CD4-positive, alpha-beta T cell treated with Interferon gamma for 1 hour (primary cell): ENCODE measurements at regions not wholly inside any gene's neighbourhood (a gene's known extent, or its start where the extent isn't known, plus 50 kb on each side); places are given as distances from the start of the nearest gene placed in this dataset.

Experiments used
- DNase-seq: peaks from one replicate; pipeline ENCODE4 v3.0.0-alpha.2; 2020

DNA sequence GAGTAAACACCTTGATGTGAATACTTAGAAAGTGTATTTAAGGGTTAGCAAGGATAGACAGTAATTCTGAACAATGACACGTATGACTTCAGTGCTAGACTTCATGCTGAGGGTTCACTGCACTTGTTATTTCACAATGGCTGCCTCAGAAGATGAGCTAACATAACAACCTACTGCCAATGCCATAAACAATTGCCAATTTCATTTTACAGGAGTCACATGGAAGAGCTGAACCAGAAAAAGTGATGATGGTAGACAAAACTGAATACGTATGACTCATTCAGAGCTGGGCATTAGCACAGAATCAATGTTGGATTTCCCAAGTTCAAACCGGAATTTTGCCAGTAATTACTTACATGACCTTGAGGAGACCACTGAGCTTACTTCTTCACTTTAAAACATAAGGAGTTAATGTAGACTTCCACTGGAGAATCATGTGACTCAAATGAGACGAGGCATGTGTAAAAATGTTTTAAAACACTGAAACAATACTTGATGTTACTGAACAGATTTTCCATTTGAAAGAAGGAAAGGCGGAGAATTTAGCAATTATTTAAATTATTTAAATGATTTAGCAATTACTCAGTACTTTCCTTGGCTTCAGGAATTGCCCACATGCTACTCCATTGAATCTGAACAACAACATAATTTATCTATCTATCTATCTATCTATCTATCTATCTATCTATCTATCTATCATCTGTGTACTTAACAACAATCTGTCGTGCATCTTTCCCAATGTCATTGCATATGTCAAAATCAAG is 868.5 kb upstream of the SLIT2 start:
- DNase-seq, result no peak

DNA sequence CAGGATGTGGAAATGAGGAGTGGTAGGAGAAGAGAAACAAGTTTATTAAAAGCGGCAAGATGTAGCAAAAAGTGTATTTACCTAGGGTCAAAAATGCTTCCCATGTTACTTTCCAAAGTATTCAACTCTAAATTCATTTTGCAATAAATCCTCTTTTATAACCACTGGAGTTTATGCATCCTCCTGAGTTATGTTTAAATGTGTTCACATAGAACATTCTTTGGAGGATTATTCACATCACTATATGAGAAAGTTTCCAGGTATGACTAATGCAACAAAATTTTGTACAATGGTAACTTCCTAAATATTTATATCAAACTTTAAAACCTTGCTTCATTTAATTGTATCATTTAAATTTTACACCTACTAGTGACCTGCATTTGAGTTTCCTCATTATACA is 870.6 kb upstream of the SLIT2 start:
- no peak for DNase-seq

DNA sequence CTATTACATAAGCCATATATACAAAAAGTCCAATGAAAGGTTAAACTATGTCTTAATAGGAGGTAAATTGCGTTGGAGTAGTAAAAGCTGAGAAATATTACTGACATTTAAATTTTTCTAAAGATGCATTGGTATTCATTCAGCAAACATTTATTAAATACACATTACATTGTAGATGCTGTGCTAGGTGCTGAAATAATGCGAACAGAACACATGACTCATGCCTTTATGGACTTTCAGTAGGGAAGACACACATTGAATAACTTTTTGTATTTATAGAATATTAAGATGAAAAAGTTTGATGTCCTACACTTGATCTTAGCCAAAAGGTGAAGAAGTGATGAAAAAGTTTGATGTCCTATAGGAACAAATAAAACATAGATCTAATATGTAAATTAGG is 871.1 kb upstream of the SLIT2 start:
- no peak for DNase-seq

DNA sequence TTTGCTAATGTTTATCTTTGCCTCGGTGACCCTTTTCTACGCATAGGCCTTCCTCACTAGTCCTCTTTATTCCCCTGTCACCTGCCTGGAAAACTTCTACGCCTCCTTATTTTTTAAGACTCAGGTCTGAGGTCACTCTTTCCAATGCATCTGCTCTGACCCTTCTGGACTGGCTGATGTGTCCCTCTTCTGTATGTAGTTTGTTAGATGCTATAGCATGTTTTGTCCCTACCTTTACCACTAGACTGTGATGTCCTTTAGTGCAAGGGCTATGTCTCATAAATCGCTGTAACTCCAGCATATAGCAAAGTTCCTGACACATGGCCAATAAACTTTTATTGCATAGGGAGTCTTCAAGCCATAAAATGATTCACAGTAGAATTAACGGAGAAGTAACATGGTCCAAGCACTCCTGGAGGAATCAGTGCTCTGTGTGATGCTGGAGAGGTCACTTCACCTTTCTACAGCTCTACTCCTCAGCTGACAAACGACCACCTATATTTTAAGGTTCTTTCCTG is 872.5 kb upstream of the SLIT2 start:
- DNase-seq, result no peak

DNA sequence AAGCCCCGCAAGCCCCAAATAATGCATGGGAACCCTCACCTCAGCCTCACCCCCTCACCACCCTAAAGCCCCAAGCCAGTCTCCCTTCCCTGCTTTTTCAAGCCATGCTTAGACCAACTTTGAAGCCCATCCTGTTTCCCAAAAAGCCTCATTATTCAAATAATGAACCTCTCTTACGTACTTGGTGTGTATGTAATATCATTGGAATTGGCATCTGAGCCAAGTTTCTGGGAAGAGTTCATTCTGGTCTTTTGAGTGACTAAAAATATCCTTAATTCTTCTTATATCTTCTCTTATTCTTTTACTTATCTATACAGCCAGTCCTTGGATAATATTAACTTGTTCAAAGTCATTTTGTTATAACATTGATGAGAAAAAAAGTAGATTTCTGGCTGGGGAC is 875.8 kb upstream of the SLIT2 start:
- no peak for DNase-seq

DNA sequence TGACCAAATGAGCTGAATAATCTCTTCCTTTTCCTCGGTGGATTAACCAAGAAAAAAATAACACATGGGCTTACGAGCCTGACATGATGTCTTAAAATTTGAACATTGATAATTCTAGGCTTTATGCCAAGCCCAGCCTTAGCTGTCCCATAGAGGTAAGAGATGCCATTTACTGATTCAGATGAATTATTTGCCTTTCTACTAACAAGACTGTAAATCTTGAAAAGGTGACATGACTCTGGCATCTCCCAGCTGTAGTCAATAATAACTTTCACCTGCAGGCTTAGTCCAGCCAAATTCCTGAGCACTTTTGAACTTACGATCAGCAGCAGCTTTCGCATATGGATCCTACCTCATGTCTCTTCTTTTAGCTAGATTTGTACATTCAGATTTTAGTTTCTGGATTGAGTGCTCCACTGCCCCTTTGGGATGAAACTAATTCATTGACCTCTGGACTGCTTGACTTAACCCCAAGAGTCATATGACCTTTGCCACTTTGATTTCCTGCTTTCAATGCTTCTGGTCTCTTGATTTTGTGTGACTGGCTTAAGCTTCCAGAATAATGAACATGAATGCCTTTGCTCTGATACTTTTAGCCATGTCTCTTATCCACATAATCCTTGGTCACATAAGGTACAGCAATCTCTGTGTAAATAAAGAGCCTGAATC is 876.4 kb upstream of the SLIT2 start:
- DNase-seq, result no peak

DNA sequence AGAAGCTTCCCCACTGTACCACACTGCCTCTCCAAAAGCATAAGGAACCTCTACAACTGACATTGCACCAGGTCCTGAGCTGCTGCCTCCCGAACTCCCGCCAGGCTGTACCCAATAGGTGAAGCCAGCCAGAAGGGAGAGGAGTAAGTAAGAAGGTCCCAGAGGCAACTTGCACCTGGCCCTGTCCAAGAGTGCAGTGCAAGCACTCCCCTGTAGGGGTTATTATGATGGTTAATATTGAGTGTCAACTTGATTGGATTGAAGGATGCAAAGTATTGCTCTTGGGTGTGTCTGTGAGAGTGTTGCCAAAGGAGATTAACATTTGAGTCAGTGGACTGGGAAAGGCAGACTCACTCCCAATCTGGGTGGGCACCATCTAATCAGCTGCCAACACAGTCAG is 879.3 kb upstream of the SLIT2 start:
- no peak for DNase-seq

DNA sequence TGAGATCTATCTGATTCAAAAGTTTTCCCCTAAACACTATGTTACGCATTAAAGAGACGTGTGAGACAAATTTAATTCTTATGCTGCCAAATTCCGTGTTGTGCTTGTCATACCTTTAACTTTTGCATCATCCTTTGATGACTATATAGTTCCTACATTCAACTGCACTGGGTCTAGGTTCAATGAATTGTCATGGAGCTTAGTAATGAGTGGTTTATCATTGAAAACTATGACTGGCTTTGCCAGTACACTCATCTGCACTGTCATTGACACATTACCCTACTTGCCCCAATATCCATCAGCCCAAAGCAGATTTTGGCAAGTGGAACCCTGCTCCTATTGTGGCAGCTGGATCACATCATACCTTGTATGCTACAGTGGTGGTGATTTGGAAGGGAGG is 882.9 kb upstream of the SLIT2 start:
- no peak for DNase-seq

DNA sequence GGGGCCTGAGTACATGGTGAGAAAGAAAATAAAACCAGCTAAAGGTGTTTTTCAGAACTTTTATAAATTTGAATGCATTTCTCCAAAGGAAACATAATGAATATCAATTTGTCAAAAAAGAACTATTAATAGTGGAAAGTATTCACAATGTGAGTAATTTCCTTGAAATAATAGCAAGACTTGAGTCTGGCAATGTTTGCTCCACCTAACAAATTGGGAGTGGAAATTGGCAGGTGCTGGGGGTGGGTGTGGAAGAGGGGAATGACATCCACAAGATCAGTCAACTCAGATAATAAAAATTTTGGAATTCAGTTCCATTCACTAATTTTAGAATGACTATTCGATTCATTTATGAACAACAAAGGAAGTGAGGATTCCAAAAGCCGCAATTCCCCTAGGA is 884.8 kb upstream of the SLIT2 start:
- DNase-seq, result no peak

DNA sequence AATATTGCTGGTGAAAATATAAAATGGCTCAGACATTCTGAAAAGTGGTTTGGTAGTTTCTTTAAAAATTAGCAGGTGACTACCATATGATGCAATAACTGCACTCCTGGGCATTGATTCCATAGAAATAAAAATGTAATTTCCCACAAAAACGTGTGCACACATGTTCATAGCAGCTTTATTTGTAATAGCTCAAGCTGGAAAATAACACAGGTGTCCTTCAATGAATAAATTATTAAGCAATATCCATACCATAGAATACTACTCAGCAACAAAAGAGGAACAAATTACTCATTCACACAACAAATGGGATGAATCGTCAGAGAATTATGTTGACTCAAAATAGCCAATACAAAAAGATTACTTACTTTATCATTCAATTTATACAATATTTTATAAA is 893.7 kb upstream of the SLIT2 start:
- DNase-seq, result no peak

DNA sequence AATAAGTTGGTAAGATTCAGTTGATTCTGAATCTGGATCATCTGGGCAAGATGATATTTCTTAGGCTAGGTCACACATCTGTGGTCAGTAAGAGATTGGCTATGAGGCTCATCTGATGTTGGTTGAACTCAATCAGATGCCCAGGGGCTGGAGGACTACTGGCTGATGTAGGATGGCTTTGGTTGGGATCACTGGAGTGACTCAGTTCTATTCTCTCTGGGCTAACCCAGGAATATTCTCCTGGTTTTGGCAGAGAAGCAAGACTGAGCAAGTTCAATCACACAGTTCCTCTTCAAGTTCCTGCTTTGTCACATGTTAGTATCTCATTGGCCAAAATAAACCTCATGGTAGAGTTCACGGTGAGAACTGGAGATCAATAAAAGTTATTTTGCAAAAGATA is 902.3 kb upstream of the SLIT2 start:
- no peak for DNase-seq

DNA sequence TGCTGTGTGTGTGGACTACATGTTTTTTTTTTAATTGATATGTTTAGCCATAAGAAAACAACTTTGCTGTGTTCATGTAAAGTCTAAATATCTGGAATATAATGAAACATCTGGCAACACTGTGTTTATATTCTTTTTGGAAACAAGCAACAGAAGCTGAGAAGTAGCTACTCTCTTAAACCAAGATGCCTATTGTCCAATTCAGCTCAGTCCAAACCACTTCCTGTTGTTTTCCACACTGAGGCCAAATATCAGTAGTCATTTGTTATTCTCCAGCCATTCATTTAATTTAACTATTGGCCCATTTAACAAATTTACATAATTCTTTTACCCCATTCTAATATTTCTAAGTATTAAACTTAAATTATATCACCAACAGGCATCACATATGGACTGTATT is 903.0 kb upstream of the SLIT2 start:
- no peak for DNase-seq

DNA sequence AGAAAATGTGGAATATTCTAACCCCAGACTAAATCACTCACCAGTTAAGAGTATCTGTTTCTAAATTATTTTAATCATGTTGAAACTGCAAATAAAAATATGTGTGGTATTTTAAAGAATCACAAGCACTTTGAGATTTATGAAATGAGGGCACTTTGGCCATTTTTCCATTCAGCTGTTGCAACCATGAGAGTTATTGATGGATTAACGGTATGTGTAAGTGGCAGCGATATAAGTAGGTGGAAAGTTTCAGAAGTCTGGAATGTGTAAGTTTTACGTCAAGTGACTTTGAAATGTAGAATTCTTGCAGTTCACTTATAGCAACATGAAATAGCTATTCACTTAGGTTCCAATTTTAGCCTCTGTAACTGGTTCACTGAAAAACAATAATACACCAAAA is 905.1 kb upstream of the SLIT2 start:
- DNase-seq, result no peak

DNA sequence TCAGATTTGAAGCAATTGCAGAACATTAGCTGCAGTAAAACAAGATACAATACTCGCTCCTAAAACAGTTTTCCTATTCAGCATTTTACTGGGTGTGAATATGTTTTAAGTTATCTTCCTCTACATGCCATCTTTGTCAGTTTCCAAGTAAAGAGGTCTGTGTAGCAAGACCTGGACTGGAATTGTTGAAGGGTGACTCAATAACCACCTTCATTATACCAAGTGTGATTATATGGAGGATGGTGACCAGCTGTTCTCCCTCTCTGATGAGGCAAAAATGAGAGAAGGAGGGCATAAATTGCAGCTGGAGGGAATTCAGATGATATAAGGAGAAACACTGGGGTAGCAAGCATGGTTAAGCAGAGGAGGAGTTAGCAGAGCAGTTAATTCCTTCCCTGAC is 922.1 kb upstream of the SLIT2 start:
- no peak for DNase-seq

DNA sequence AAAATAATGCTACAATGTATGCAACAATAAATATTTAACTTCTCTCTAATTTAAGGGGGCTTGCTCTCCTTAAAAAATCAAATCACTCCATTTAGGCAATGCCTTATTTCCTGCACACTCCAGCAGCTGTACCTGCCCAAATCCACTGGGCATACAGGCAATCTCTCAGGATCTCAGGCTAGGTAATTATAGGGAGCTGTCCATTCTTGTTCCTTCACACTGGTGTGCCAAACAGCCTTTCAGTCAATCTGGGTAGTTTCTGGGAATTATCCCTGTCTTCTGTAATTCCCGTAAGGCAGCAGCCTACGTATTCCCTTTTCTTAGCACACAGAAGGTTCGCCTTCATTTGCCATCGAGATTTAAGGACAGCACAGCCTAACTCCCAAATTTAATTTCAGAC is 922.6 kb upstream of the SLIT2 start:
- DNase-seq, result no peak

DNA sequence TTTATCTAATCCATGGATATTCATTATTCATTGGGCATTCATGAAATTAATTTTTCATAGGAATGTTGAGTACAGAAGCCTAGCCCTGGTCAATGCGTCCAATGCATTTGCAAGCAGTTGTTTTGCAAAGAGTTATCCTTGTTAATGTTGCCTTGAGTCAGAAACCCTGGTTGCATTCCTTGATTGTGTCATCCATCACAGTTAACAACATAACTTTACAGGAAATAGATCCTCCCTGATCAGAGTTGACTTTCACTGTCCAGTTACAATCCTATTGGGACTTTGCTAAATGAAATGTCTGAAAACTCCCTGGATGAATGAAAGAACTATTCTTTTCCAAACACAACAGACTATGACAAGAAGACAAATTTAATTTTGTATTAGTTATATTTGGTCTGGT is 924.3 kb upstream of the SLIT2 start:
- no peak for DNase-seq

DNA sequence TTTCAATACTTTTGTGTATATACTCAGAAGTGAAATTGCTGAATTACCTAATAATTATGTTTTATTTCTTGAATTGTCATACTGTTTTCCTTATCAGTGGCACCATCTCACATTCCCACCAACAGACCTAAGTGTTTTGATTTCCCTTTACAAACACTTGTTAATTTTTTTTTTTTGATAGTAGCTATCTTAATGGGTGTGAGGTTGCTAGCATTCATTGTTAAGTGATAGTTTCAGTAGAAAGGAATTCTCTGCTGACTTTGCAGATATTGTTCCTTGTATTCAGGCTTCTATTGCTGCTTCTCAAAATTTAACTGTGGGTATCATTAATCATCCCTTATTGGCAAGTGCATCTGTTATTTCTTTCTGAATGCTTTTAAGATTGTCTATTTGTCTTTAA is 927.5 kb upstream of the SLIT2 start:
- DNase-seq, result no peak

DNA sequence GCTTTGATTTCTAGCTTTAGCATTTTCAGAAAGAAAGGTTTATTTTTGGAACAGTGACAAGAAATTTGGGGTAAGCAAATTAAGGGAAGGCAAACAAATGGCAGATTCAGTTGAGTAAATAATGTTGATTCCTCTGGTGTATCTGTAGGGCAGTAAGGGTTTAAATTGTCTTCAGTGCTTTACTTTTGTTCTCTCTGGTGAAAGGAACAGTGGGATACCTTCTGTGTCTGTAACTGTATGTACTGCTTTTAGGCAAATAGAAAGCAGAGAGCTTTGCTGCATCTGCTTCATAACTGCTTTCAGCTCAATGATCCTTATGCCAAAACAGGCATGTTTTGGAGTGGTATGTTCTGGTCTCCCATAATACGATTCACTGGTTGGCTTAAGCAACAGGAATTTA is 932.1 kb upstream of the SLIT2 start:
- DNase-seq, result no peak

DNA sequence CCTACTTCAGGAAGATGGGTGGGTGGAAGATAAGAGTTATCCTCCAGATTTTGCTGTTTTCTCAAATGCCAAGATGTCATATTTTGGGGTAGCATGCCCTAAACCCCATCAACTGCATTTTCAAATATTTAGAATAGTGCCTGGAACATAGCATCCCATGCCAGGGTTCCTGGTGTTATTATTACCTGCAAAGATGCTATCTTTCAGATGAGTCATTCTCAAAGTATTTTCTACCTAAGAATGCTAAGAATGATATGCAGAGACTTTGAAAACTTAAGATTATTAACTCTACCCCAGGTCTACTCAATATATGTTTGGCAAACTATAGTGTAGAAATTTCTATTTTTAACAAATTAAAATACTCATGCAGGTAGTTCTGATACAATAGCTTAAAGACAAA is 934.3 kb upstream of the SLIT2 start:
- no peak for DNase-seq

DNA sequence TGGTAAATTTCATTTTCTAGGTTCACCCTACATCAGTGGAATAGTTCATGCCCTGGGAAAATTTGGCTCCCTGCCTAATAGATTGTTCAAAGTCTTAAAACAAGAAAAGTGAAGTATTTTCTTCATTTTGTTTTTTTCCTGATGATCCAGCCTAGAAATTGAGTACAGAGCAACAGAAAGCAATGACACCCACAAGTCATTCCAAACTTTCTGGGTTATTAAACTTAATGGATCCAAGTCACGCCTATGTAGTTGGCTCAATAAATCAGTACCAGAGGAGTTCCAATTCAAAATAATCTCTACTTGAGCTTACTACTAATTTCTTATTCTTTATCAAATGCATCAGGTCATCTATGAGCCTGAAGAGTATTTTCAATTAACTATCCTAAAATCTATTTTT is 937.6 kb upstream of the SLIT2 start:
- no peak for DNase-seq

DNA sequence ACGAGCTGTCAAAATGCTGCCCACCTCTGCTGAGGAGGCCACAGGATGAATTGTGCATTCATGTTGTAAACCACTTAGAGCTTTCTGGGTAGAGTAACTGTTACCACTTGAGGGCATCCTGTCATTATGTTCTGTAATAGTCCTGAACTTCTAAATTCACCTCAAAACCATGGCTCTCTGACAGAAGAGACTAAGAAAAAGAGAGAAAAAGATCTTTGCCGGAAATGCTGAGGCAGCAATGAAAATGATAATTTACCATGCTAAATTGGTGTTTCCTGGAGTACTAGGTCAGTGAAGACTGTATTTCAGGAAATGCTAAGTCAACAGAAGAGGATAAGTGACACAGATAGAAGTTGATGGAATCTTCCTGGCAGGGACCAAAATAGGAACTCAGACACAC is 942.3 kb upstream of the SLIT2 start:
- DNase-seq, result no peak

DNA sequence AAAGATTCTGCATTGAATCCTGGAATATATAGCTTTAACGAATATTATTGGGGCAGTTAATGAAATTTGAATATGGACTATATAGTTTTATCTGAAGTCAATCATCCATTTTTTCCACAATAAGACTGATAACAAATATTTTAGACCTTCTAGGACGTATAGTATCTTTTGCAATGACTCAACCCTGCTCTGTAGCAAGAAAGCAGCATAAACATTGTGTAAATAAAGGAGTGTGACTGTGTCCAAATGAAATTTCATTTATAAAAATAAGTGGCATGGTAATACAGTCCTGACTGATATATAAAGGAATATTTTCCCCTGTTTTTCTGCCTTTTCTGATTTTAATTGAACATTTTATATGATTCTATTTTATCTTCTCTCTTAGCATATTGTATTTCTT is 947.7 kb upstream of the SLIT2 start:
- no peak for DNase-seq

DNA sequence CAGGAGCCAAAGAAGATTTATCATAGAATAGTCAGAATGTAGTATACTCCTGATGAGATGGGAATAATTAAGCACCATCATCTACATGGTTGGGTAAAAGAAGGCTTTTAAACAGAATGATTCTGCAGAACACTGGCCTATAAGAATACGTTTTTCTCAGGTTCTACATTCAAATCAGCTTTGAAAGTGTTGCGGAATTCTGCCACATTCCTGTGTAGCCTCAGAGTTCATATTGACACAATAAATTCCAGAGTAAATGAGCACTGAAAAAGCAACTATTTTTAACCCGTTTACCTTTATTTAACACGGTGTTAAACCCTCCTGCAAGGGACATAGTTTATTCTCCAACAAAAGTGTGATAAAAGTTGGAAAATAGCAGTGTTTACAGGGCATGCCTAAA is 950.2 kb upstream of the SLIT2 start:
- DNase-seq, result no peak

DNA sequence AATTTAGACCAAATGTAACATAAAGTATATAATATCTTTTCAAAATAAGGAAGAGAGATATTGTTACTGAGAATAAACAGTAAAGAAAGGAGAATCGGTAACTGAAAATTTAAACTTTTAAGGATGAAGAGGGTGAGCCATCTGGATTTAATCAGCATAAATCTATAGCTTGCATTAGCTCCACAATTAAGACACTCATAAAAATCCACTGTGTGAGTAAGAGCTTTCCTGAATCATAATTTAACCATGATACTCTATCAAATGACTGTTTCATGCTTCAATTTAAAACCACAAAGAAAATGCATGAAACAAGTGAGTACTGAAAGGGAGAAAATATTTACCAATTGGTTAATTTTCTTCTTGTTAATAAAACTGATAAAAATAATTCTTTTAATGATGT is 951.5 kb upstream of the SLIT2 start:
- no peak for DNase-seq

DNA sequence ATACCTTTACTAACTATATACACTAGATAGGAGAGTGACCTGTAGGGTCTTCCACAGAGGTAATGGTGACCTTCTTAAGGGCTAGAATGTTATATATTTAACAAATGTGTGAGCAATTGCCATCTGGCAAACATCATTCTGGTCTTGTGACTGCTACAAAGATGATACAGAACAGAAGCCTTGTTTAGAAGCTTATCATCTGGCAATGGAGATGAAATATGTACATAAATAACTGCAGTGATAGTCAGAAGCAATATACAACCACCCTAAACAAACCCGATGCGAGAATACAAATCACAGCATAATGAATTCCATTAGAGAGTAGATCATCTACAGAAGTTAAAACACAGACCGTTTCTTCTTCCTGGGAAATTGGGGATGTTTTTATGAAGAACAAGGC is 952.7 kb upstream of the SLIT2 start:
- no peak for DNase-seq
